Activated effector memory CD4-positive, alpha-beta T cell treated with Interleukin-2 at 50 U/mL for 16 hours (primary cell): ENCODE measurements at regions not wholly inside any gene's neighbourhood (a gene's known extent, or its start where the extent isn't known, plus 50 kb on each side); places are given as distances from the start of the nearest gene placed in this dataset.

Experiments used
- DNase-seq: peaks from one replicate; pipeline ENCODE4 v3.0.0-alpha.2; 2020

DNA sequence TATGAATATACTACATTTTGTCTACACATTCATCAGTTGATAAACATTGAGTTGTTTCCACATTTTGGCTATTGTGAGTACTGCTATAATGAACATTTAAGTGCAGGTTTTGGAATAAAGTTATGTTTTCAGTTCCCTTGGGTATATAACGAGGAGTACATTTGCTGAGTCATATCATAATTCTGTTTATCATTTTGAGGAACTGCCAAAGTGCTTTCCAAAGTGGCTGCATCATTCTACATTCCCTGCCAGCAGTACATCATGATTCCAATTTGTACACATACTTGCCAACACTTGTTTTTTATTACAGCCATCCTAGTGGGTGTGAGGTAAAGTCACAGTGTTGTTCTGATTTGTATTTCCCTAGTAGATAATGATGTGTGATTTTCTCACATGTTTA is 1458.6 kb upstream of the TENM4 start:
- DNase-seq = no peak

- no peak for DNase-seq
Observed at GRCh38 chr11:80898910-80899309, 1458.1 kb upstream of the TENM4 start.

- no peak for DNase-seq
Observed at GRCh38 chr11:80886684-80887083, 1445.9 kb upstream of the TENM4 start.

DNA sequence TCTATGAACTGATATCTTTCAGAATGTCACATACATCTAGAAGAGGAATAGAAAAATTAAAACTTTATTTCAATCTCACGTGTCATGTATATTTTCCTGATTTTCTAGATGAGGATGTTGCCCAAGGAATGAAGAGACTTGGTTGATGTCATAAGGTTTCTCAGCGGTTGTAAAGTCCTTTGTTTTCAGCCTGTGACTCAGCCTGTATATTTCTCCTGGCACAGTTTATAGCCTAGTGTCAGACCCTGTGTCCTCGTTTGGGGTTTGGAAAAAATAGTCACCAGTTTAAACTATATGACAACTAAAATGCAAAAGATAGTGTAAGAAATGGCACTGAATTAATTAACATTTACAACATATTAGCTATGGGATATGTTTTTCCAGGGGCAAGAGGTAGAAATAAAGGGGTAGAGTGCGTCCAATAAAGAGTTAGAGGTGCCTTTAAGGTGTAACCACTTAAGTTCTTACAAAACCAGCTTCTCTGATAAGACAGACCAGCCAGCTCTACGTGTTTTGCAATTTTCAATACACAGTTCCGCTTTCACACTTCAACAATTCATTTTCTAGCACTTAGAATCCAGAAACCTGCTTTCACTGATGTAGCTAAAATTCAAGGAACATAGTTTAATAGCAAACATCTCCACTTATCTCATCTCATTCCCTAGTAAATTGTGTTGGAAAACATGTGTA is 1432.6 kb upstream of the TENM4 start:
- DNase-seq = no peak

DNA sequence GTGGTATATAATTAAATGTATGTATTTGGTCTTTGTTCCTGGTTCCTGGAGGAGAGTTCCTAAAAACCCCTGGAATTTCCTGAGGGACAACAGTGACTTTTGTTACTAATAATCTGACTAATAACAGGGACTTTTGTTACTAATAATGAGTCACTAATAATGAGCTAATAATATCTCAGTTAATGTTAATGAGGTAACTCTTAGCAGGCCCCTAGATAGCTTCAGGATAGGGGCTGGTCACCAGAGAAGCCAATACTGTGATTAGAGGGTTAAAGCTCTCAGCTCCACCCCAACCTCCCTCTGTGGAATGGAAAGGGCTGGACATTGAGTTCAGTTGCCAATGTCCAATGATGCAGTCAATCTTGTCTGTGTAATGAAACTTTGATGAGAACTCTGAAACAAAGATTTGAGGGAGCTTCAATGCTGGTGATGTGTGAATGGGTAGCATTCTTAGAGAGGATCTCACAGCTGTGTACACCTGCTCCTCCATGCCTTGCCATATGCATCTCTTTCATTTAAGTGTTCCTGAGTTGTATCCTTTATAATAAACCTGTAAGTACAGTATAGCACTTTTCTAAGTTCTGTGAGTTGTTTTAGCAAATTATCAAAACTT is 1431.4 kb upstream of the TENM4 start:
- DNase-seq = no peak

DNA sequence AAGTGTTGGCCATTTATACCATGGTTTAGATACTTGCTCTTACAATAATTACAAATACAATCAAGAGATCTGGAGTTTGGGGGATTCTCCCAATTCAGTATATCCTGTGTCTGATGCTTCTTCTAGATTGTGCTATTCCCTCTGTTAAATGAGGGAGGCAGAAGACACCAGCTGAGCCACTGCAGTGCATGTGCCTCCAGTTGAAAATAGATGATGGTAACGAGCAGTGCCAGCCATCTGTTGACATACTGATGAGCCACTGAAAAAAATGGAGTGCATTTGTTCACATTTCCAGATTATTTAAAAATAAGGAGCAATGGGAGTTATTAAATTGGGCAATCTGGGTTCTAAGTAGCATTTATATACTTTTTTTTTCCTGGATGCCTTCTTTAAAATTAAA is 1428.0 kb upstream of the TENM4 start:
- no peak for DNase-seq

- no peak for DNase-seq
Observed at GRCh38 chr11:80862011-80862410, 1421.2 kb upstream of the TENM4 start.

- no peak for DNase-seq
Observed at GRCh38 chr11:80861193-80861592, 1420.4 kb upstream of the TENM4 start.

GRCh38 chr11:80860632-80861031 is 1419.8 kb upstream of the TENM4 start:
- no peak for DNase-seq

DNA sequence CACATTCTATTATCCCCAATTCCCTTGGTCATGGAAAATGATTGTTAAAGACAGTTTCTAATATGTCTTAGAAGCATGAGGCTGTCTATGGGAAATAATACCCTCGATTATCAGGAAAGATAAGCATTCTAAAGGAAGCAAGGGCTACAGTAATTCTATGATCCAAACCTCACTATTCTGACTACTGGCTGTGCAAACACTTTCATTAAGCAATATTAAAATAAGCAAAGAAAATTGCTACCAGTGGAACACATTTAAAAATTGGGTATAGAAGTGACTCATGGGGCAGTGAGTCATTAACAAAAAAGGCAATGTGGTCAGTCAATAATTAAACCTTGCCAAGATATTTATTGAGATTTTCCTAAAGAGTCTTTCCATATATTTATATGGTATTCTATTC is 1415.2 kb upstream of the TENM4 start:
- DNase-seq = no peak

- no peak for DNase-seq
Observed at GRCh38 chr11:80855426-80855825, 1414.6 kb upstream of the TENM4 start.

- DNase-seq = no peak
Observed at GRCh38 chr11:80849253-80849652, 1408.4 kb upstream of the TENM4 start.

DNA sequence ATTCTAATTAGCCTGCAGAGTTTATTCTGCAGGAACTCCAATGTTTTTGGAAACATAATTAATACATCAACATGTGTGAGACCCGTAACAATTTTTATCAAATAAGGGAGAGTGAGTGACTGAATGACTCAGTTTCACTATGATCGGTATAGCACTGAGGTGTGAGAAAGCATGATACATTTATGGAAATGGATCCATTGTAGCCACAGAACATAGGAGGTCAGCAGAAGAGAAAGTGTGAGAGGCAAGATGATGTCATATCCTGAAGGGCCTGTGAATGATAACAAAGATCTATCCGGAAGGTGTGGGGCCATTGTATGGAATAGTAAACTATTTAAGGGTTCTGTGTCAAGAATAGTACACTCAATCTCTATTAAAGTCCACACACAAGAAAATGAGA is 1406.1 kb upstream of the TENM4 start:
- DNase-seq = no peak

GRCh38 chr11:80846442-80846841 is 1405.6 kb upstream of the TENM4 start:
- DNase-seq = no peak

DNA sequence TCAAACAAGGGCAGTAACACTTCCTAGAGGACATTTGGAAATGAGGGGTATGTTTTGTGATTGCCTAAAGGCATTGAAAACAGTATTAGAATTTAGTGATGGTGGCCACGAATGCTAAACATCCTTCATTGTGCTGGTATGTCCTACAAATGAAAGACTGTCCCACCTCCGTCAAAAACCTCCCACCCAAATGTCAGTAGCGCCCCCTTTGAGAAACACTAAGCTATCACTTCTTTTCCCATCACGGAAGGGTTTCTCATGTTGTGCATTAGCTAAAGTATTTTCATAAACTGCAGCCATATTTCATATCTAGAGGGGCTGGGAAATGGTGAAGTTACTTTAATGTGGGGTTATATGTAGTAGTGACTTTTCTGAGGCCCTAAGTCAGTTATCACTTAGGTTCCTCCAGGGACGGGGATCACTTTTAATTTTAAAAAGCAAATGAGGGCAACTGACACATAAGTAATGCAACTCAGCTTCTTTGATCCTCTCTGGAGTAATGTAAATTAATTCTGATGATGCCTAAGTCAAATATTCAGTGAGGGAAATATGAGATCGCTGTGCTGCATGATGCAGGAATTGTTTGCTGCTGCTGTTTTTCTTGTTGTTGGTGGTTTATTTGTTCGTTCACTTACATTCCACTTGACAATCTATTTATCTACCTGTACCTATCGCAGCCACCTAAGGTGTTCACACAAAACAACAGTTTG is 1403.4 kb upstream of the TENM4 start:
- DNase-seq = no peak

GRCh38 chr11:80843266-80843974 is 1402.6 kb upstream of the TENM4 start:
- no peak for DNase-seq

GRCh38 chr11:80842246-80842645 is 1401.4 kb upstream of the TENM4 start:
- no peak for DNase-seq

GRCh38 chr11:80841675-80842074 is 1400.8 kb upstream of the TENM4 start:
- no peak for DNase-seq

DNA sequence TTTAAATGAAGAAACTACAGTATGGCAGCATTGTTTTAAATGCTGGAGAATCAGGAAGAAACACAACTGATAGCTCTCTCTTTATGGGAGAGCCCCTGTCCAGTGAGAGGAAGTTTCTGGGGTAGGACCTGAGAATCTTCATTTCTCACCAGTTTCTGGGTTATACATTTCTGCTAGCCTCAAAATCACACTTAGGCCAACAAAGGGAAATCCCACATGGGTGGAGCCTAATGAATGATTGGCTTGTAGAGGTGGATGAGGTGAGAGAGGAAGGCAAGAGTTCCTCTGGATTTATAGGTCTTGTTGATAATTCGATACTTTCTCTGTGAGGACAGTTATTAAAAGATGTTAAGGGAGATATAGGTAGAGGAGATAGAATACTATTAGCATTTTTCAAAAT is 1397.3 kb upstream of the TENM4 start:
- no peak for DNase-seq

- no peak for DNase-seq
Observed at GRCh38 chr11:80837051-80837450, 1396.2 kb upstream of the TENM4 start.

DNA sequence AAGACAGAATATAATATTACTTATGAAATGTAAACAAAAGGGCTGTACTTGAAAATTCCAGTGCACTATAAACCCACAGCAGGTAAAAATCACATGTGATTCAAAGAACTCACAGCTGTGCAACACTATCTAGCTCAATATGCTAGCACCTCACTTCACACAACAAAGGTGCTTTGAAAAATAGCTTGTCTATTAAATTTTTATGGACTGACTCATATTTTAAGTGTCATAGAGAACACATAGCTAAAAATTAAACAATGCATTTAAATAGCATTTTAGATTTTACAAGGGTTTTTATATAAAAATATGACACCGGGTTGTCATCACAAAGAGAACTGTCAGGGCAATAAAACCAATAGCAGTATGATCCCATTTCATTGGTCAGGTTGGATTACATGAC is 1390.5 kb upstream of the TENM4 start:
- DNase-seq = no peak

DNA sequence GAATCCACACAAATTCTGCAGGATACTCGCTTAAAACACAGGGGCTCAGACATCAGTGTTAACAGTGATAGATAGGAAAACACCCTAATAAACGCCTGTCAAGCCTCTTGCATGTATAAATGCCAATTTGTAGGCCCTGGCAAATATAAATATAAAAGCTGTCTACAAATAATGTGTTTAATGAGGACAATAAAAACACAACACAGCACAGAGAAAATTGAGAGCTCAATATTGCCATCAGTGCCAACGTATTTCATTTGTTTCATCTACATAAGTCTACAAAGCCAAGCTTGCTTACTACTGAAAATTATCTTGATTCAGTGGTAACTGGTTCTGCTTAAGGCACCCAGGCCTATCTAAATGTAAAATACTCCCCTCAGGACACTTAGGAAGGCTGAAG is 1387.0 kb upstream of the TENM4 start:
- no peak for DNase-seq

GRCh38 chr11:80826808-80827207 is 1386.0 kb upstream of the TENM4 start:
- DNase-seq = no peak

GRCh38 chr11:80822308-80822707 is 1381.5 kb upstream of the TENM4 start:
- DNase-seq = no peak
